ENCODE measurements at regions not wholly inside any gene's neighbourhood (a gene's known extent, or its start where the extent isn't known, plus 50 kb on each side); places are given as distances from the start of the nearest gene placed in this dataset.
A peak's percentile ranks its signal among the peaks of the same experiment; 100 is the strongest.

GRCh38 chr1:4959216-4959615 is 304.8 kb downstream of the AJAP1 start:
- DNase-seq = no peak

- no peak for DNase-seq
Observed at GRCh38 chr1:4957027-4957426, 302.6 kb downstream of the AJAP1 start.

DNA sequence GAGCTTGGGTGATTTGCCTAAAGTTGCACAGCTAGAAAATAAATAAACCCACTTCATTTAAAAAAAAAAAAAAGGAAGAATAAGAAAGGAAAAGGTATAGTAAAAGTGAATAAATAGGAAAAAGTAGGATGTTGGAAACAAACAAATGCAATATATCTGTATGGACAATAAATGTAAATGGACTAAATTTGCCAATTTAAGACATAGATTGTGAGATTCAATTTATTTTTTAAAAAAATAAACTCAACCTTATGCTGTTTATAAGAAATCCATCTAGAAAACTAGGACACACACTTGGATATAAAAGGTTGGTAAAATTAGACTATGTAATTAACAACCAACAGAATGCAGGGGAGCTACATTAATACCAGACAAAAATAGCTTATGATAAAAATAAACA is 300.0 kb downstream of the AJAP1 start:
- no peak for DNase-seq

GRCh38 chr1:4951601-4952000 is 297.2 kb downstream of the AJAP1 start:
- no peak for DNase-seq

DNA sequence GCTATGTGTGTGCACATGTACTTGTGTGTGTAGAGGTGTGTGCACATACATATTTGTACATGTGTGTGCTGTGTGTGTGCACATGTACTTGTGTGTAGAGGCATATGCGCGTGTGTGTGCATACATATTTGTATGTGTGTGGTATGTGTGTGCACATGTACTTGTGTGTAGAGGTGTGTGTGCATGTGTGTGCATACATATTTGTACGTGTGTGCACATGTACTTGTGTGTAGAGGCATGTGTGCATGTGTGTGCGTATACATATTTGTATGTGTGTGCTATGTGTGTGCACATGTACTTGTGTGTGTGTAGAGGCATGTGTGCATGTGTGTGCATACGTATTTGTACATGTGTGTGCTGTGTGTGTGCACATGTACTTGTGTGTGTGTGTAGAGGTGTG is 291.9 kb downstream of the AJAP1 start:
- DNase-seq = no peak

- no peak for DNase-seq
Observed at GRCh38 chr1:4944911-4945310, 290.5 kb downstream of the AJAP1 start.

GRCh38 chr1:4944072-4944471 is 289.7 kb downstream of the AJAP1 start:
- no peak for DNase-seq

DNA sequence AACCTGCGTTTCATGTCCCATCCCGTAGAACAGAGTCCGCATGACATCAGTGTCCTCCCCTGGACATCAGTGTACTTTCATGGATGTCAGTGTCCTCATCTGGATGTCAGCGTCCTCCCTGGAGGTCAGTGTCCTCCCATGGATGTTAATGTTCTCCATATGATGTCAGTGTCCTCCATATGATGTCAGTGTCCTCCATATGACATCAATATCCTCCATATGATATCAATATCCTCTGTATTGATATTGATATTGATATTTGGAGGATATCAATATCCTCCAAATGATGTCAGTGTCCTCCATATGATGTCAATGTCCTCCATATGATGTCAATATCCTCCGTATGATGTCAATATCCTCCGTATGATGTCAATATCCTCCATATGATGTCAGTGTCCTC is 284.9 kb downstream of the AJAP1 start:
- no peak for DNase-seq

- DNase-seq = no peak
Observed at GRCh38 chr1:4937876-4938534, 283.6 kb downstream of the AJAP1 start.

- DNase-seq = no peak
Observed at GRCh38 chr1:4935807-4936206, 281.4 kb downstream of the AJAP1 start.

DNA sequence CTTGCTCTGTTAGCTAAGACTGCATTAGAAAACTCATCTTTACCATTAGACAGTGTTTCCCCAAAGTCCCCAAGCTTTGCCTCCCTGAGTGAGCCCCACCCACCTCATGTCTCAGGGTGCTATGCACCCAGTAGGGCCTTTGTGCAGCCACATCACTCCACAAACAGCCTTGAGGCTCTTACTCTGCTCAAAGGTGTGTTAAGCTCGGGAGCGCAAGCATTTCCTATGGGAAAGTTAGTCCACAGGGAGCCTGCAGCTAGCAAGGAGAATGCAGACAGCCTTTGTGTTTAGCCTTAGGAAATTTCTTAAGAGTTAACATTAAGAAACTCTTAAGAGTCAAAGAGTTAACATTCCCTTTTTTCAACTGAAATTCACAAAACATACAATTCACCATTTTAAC is 278.8 kb downstream of the AJAP1 start:
- DNase-seq = no peak

DNA sequence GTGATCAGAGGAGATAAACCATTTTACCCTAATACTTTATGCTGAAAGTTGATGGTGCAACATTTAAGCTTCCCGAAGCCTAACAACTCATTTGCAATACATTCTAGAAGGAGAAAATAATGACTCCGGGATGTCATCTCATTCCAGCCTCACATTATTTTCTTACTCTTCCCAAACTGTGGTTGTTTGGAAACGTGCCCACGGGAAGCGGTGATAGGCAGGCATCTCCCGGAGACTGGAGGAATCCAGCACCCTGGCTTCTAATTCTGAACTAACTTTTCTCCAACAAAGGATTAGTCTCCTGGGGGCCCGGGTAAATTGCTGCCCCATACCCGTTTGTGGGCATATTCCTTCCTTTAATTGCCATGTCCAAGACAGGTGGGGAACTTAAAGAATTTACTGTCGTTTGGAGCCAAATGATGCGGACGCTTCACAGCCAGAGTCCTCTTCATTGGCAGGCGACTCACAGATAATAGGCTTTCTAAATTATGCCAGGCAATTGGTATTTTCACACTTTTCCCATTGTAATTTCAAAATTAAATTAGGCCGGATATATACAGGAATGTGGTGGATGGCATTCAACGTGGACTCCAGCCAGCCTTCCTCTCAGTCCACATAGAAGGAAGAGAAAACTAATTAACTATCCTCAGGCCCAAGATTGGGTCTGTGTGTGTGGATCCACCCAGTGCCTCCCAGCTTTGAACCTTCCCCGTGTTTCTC is 278.1 kb downstream of the AJAP1 start:
- no peak for DNase-seq

DNA sequence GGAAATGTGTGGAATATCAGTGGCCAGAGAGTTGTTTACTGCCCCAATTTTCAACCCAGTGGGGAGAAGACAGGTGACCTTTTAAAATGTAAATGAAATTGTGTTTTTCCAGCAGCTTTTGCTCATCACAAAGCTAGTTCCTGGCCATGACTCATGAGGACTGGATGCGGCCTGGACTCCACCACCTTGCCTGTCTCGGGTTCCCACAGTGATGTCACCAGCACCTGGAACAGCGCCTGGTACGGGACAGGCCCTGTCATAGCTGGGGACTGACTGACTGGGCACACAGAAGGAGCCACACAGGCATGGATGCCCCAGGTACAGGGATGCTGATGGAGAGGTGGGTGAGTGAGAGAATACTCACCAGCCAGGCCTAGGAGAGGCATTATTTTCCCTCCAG is 277.1 kb downstream of the AJAP1 start:
- DNase-seq = no peak

DNA sequence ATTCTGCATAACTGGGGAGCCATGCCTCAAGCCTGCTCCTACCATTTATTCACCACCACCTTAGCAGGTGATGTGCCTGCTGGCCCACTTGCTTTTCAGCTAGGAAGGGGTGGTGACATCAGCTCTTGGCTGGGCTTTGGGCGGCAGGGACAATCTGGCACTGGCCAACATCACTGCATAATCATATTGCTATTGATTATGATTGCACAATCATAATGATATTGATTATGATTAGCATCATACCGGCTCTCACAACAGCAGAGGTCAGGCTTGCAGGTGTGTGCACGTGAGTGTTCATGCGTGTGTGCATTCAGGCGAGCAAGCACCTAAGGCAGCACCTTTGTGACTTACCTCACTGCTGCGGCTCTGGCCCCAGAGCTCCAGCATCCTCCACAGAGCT is 273.8 kb downstream of the AJAP1 start:
- no peak for DNase-seq

DNA sequence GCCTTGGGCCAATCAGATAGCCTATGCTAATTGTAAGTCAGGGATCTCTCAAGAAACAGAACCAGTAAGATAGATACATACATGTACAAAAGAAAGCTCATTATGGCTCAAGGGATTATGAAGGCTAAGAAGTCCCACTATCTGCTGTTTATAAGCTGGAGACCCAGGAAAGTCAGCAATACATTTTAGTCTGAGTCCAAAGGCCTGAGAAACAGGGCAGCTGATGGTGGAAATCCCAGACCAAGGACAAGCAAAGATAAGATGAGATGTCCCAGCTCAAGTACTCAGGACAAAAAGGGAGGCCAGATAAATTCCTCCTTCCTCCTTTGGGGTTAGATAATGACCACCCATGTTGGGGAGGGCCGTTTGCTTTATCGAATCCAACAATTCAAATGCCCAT is 269.9 kb downstream of the AJAP1 start:
- DNase-seq = no peak

- DNase-seq = no peak
Observed at GRCh38 chr1:4916610-4917009, 262.2 kb downstream of the AJAP1 start.

- no peak for DNase-seq
Observed at GRCh38 chr1:4915154-4915553, 260.7 kb downstream of the AJAP1 start.

DNA sequence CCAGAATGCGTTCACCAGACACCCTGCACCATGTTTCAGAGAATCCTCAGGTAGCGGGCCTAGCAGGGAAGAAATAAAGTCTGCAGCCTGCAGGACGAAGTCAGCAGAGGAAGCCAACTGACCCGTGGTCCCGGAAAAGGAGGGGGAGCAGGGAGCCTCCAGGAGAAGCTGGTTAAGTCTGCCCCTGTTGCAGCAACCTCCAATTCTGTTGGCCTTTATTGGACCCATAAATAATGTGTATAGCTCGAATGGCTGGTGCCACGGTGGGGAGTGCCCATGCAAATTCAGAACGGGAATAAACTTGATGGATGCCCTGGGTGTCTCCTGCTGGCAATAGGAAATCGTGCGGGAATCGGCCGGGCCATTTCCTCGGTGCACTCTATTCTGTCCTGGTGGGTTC is 254.1 kb downstream of the AJAP1 start:
- peak; percentile 4 for DNase-seq

DNA sequence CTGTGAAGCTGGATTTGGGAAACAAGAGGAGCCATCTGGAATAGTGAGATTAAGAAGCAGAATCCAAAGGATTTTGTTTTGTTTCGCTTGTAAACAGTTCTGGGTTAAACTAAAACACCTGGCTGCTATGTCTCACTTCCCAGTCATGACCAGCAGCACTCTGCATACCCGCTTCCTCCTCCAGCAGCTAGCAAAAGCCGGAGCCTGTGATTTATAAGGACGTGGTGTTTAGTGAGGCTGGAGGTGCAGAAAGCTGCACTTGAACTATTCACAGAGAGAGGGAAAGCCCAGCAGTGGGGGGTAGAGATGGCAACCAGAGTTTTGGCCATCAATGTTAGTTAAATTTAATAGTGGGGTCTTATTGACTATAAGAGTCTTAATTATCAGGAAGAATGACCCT is 240.2 kb downstream of the AJAP1 start:
- no peak for DNase-seq

- no peak for DNase-seq
Observed at GRCh38 chr1:4880626-4881025, 226.2 kb downstream of the AJAP1 start.

GRCh38 chr1:4877426-4877825 is 223.0 kb downstream of the AJAP1 start:
- DNase-seq = no peak

DNA sequence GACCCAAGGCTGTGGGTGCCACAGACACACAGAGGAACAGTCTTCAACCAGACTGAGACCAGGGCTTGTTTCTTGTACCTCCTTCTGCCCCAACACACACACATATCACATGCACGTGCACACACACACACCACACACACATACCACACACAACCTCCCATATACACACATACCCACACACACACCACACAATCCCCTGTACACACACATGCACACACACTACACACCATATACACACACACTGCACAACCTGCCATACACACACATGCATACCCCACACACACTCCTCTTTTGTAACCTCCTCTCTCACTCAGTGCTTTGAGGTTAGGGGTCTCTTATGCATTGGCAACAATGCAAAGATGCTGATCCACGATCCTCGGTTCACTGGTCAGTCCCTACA is 217.0 kb downstream of the AJAP1 start:
- no peak for DNase-seq

- DNase-seq = no peak
Observed at GRCh38 chr1:4868521-4868920, 214.1 kb downstream of the AJAP1 start.

- no peak for DNase-seq
Observed at GRCh38 chr1:4856396-4856795, 202.0 kb downstream of the AJAP1 start.

All from left kidney (tissue), 1 donor.